GM19035 (cell line): ENCODE measurements at regions not wholly inside any gene's neighbourhood (a gene's known extent, or its start where the extent isn't known, plus 50 kb on each side); places are given as distances from the start of the nearest gene placed in this dataset.
"Not testable (repeated sequence)": the region's sequence is repeated elsewhere in the genome, so short reads cannot be mapped to it uniquely, and the experiment has no call there.

ENCODE experiments used
- ATAC-seq: cut with Tn5 transposase; IDR thresholded peaks from one replicate; pipeline ENCODE4 v1.9.1; 2021; ENCODE audit not compliant: unreplicated experiment

GRCh38 chr1:213324859-213325258, 273.8 kb downstream of the RPS6KC1 start:
- no peak for ATAC-seq

GRCh38 chr1:213325482-213325881, 274.4 kb downstream of the RPS6KC1 start:
- ATAC-seq: no peak

- ATAC-seq: no peak
Measured at GRCh38 chr1:213326281-213327016, 275.4 kb downstream of the RPS6KC1 start.

GRCh38 chr1:213327017-213327667, 276.1 kb downstream of the RPS6KC1 start:
- no peak for ATAC-seq

- no peak for ATAC-seq
Measured at GRCh38 chr1:213329406-213330008, 278.5 kb downstream of the RPS6KC1 start.

GRCh38 chr1:213330281-213330680, 279.2 kb downstream of the RPS6KC1 start:
- ATAC-seq: no peak

GRCh38 chr1:213331631-213332175, 280.7 kb downstream of the RPS6KC1 start:
- ATAC-seq: no peak

- ATAC-seq: no peak
Measured at GRCh38 chr1:213332491-213332890, 281.4 kb downstream of the RPS6KC1 start.

GRCh38 chr1:213333121-213333520, 282.1 kb downstream of the RPS6KC1 start:
- no peak for ATAC-seq

GRCh38 chr1:213335084-213335483, 284.0 kb downstream of the RPS6KC1 start:
- ATAC-seq: no peak

- ATAC-seq: no peak
Measured at GRCh38 chr1:213337025-213337678, 286.1 kb downstream of the RPS6KC1 start.

- ATAC-seq: no peak
Measured at GRCh38 chr1:213340593-213340992, 289.6 kb downstream of the RPS6KC1 start.

GRCh38 chr1:213345621-213346020, 294.6 kb downstream of the RPS6KC1 start:
- no peak for ATAC-seq

GRCh38 chr1:213357403-213357802, 306.4 kb downstream of the RPS6KC1 start:
- ATAC-seq: no peak

GRCh38 chr1:213358368-213358767, 307.3 kb downstream of the RPS6KC1 start:
- ATAC-seq: not testable (repeated sequence)

GRCh38 chr1:213362598-213362997, 311.6 kb downstream of the RPS6KC1 start:
- no peak for ATAC-seq

GRCh38 chr1:213366141-213366831, 315.2 kb downstream of the RPS6KC1 start:
- ATAC-seq: no peak

- no peak for ATAC-seq
Measured at GRCh38 chr1:213369465-213369864, 318.4 kb downstream of the RPS6KC1 start.

- no peak for ATAC-seq
Measured at GRCh38 chr1:213370523-213370922, 319.5 kb downstream of the RPS6KC1 start.

- ATAC-seq: no peak
Measured at GRCh38 chr1:213371525-213371846, 320.4 kb downstream of the RPS6KC1 start.
